GM13977 (cell line): ENCODE measurements at regions not wholly inside any gene's neighbourhood (a gene's known extent, or its start where the extent isn't known, plus 50 kb on each side); places are given as distances from the start of the nearest gene placed in this dataset.

Experiments used
- DNase-seq: peaks from one replicate; pipeline ENCODE4 v3.0.0; 2012; ENCODE audit warnings: low spot score
- in situ Hi-C: fragments of 300-500 bp; cut with MboI; formaldehyde crosslinking; loops from one replicate; pipeline ENCODE4 v1.12.0; 2022; ENCODE audit warnings: low sequenced_read_pairs, low pct_unique_long_range_greater_than_20kb, mixed read lengths, inconsistent platforms; ENCODE audit not compliant: unreplicated experiment
- TF ChIP-seq, protein P1 (sequence below): IDR thresholded peaks from 2 replicates; pipeline ENCODE4 v1.5.1; 2012; ENCODE audit warnings: mild to moderate bottlenecking, control low read depth; ENCODE audit not compliant: insufficient read depth; ENCODE audit errors: extremely low read depth, missing control alignments

DNA sequence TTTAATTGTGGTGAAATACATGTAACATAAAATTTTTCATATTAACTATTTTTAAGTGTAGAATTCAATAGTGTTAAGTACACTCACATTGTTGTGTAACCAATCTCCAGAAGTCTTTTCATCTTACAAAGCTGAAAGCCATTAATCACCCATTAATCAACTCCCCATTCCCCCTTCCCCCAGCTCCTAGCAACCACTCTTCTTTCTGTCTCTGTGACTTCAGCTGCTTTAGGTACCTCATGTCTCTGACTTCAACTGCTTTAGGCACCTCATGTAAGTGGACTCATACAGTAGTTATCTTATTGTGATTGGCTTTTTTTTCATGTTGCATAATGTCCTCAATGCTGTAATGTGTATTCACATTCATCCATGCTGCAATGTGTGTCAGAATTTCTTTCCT, 150.8 kb upstream of the NTM start:
- in situ Hi-C loops: no loop called here
- TF ChIP-seq, protein P1, sequence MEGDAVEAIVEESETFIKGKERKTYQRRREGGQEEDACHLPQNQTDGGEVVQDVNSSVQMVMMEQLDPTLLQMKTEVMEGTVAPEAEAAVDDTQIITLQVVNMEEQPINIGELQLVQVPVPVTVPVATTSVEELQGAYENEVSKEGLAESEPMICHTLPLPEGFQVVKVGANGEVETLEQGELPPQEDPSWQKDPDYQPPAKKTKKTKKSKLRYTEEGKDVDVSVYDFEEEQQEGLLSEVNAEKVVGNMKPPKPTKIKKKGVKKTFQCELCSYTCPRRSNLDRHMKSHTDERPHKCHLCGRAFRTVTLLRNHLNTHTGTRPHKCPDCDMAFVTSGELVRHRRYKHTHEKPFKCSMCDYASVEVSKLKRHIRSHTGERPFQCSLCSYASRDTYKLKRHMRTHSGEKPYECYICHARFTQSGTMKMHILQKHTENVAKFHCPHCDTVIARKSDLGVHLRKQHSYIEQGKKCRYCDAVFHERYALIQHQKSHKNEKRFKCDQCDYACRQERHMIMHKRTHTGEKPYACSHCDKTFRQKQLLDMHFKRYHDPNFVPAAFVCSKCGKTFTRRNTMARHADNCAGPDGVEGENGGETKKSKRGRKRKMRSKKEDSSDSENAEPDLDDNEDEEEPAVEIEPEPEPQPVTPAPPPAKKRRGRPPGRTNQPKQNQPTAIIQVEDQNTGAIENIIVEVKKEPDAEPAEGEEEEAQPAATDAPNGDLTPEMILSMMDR: no peak
- no peak for DNase-seq

DNA sequence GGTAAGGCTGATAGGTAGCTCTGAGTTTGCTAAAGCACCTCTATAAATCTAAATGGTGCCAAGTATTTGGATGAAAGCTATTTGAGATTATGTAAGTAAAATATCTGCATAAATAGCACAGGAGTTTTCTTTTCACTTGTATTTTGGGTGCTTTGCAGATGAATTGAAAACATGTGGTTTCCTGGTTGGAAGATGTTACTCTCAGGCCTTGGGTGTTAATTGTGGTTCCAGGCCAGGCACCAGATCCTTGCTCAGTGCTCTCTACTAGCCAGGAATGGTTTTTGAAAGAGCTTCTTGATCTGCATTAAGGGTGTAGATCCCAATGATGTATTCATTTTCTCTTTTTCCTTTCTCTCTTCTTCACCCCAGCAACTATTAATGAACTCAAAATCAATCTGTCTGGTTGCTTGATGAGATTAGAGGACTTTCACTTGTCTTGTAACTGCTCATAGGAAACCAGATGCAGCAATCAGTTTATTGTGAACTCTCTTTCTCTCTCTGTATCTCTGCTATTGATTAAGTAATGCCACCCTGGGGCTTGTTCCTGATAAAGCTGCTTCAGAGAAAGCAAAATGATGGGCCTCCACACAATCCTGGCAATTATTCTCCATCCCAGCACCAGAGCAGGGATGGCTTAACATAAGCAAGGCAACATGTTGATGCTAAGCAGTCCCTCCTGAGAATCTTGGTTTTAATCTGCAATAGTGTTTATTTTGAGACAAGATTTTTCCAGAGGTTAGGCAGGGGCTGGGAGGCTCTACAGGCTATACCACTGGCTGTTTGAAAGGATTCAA, 147.0 kb upstream of the NTM start:
- in situ Hi-C loops: no loop called here
- TF ChIP-seq, protein P1: no peak
- no peak for DNase-seq

DNA sequence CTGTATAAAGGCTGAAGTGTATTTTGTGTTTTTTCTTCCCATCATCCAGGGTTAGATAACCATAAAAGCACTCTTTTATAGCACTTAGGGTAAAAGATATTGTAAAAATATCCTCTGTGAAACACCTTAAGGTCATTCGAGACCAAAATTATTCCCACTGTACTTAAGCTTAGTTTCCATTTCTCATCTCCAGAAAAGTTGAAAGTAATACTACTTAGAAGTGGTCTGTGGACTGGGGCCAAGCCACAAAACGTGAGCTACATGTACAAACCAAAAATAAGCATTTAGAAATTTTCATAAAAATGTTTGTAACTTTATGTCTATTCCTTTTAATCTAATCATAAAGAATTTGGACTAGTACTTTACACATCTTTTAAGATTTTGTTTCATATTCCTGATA, 142.0 kb upstream of the NTM start:
- in situ Hi-C loops: no loop called here
- TF ChIP-seq, protein P1: no peak
- DNase-seq: no peak

DNA sequence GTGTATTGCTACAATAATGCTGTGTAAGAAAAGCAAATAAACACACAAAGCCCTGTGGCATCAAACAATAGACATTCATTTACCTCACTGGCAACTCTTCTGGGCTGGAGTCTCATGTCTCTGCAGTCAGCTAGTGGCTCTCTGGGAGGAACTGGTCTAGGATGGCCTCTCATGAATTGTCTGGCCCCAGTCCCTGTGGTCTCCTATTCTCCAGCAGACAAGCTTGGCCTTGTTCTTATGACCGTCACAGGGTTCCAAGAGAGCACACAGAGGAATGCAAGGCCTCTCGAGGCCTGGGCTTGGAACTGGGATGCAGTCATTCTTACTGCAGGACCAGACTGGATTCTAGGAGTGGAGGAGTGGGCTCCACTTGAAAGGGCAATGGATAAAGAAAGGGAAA, 141.2 kb upstream of the NTM start:
- in situ Hi-C loops: no loop called here
- no peak for DNase-seq
- TF ChIP-seq, protein P1: no peak

DNA sequence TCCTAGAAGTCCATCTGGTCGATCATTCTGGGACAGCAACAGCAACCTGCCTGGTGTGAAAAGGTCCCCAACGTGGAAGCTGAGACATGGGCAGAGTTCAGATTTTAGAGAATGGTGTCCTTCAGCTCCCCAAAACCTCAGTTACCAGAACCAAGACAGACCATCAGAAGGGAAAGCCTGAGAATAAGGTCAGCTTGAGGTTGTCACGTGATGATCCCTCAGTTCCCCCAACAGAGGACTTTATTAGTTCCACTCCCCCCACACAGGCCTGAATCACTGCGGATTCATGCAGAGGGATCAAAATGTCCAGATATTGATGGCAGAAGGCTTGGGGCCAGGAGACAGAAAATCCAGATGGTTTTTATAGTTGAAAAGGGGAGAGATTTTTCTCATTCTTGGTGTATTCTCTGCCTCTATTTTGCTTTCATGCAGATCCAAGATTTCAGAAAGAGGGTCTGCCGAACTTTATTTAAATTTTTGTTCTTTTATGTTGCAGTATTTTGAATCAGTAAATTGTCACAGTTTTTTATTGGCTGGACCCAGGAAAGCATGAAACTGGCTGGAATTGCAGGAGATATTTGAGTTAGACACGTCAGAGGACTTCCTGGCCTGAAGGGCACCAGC, 139.0 kb upstream of the NTM start:
- DNase-seq: no peak
- TF ChIP-seq, protein P1: no peak
- in situ Hi-C loops: no loop called here

DNA sequence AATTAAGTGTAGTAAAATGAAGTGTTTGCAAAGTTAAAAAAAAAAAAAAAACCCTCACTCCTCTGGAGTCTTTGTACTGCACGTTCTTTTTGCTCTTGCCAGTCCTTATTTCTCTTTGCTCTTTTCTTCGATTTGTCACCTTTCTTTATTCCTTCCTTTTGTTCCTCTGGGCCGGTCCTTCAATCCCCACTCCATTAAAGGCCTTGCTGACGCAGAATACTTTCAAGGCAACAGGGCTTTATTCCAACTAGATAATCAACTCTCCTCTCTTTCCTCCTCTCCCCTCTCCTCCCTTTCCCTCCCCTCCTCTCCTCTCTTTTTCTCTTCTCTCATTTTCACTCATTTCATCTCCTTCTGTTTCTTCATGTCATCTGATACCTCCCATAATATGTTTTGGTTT, 138.2 kb upstream of the NTM start:
- in situ Hi-C loops: no loop called here
- DNase-seq: no peak
- TF ChIP-seq, protein P1: no peak

DNA sequence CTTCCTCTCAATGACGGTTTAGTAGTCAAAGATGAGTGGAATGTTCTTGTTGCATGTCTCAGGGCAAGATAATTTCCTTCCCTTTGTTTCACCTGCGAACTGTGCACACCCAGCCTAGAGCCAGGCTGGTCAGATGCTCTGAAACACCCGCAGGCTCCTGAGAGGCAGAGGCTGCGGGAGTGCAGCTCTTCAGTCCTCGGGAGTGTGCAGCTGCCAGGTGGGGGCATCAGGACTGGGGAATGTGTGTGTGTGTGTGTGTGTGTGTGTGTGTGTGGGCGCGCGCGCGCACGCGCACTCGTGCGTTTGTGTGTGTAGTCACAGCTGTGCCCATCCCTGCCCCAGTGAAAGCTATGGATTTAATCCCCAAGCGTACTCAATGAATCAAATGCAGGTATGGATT, 136.2 kb upstream of the NTM start:
- TF ChIP-seq, protein P1: no peak
- DNase-seq: no peak
- in situ Hi-C loops: no loop called here
